B cell (primary cell): ENCODE measurements at regions not wholly inside any gene's neighbourhood (a gene's known extent, or its start where the extent isn't known, plus 50 kb on each side); places are given as distances from the start of the nearest gene placed in this dataset.

Source experiments
- CTCF ChIP-seq: fragments of 200-600 bp; IDR thresholded peaks from one replicate; pipeline ENCODE4 v1.8.0; 2022; ENCODE audit warnings: antibody characterized with exemption, mild to moderate bottlenecking
- EZH2 ChIP-seq: IDR thresholded peaks from 2 replicates; pipeline ENCODE4 v1.6.1; 2012; ENCODE audit warnings: borderline replicate concordance, low read depth, mild to moderate bottlenecking, moderate library complexity, low read length; ENCODE audit not compliant: insufficient read depth, poor library complexity, severe bottlenecking

GRCh38 chr13:111456452-111457230, 136.2 kb downstream of the TEX29 start:
- TF ChIP-seq CTCF (no peak), EZH2 (no peak)
